ENCODE measurements at regions not wholly inside any gene's neighbourhood (a gene's known extent, or its start where the extent isn't known, plus 50 kb on each side); places are given as distances from the start of the nearest gene placed in this dataset.

- no peak for TF ChIP-seq POLR2A (IDR thresholded peaks at IDR 0.05)
- TF ChIP-seq, protein P1, sequence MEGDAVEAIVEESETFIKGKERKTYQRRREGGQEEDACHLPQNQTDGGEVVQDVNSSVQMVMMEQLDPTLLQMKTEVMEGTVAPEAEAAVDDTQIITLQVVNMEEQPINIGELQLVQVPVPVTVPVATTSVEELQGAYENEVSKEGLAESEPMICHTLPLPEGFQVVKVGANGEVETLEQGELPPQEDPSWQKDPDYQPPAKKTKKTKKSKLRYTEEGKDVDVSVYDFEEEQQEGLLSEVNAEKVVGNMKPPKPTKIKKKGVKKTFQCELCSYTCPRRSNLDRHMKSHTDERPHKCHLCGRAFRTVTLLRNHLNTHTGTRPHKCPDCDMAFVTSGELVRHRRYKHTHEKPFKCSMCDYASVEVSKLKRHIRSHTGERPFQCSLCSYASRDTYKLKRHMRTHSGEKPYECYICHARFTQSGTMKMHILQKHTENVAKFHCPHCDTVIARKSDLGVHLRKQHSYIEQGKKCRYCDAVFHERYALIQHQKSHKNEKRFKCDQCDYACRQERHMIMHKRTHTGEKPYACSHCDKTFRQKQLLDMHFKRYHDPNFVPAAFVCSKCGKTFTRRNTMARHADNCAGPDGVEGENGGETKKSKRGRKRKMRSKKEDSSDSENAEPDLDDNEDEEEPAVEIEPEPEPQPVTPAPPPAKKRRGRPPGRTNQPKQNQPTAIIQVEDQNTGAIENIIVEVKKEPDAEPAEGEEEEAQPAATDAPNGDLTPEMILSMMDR (IDR thresholded peaks at IDR 0.05): no peak
Measured at GRCh38 chr4:13985837-13986236, 358.3 kb upstream of the BOD1L1 start.
